22Rv1 (cell line): ENCODE measurements at regions not wholly inside any gene's neighbourhood (a gene's known extent, or its start where the extent isn't known, plus 50 kb on each side); places are given as distances from the start of the nearest gene placed in this dataset.

Experiments used
- H3K27ac ChIP-seq: fragments of 450-650 bp; 2 replicates; pipeline ENCODE4 v1.5.1; 2017
- CTCF ChIP-seq: fragments of 450-650 bp; IDR thresholded peaks from 2 replicates; pipeline ENCODE4 v1.5.1; 2017; ENCODE audit warnings: mild to moderate bottlenecking
- ZFX ChIP-seq: fragments of 450-650 bp; IDR thresholded peaks from 2 replicates; pipeline ENCODE4 v1.6.1; 2017; ENCODE audit warnings: antibody characterized with exemption, borderline replicate concordance

GRCh38 chr7:89401099-89401498 is 605.6 kb upstream of the TEX47 start:
- TF ChIP-seq CTCF (no peak), ZFX (no peak)

GRCh38 chr7:89401690-89402089 is 606.2 kb upstream of the TEX47 start:
- TF ChIP-seq CTCF (no peak), ZFX (no peak)
- H3K27ac ChIP-seq: no peak overlapping the region

More at GRCh38 chr7:89401099-89401498, 605.6 kb upstream of the TEX47 start:
- no peak overlapping the region for H3K27ac ChIP-seq

GRCh38 chr7:89451911-89452310 is 656.4 kb upstream of the TEX47 start:
- H3K27ac ChIP-seq: no peak overlapping the region
- TF ChIP-seq CTCF (no peak), ZFX (no peak)

GRCh38 chr7:89456556-89456955 is 661.0 kb upstream of the TEX47 start:
- no peak for TF ChIP-seq CTCF
- no peak for TF ChIP-seq ZFX
- no peak overlapping the region for H3K27ac ChIP-seq

- TF ChIP-seq ZFX (no peak), CTCF (no peak)
- H3K27ac ChIP-seq: no peak overlapping the region
Measured at GRCh38 chr7:89458114-89458513, 662.6 kb upstream of the TEX47 start.

GRCh38 chr7:89474456-89474855 is 678.9 kb upstream of the TEX47 start:
- TF ChIP-seq CTCF: no peak
- TF ChIP-seq ZFX: no peak
- H3K27ac ChIP-seq: no peak overlapping the region

GRCh38 chr7:89477991-89478390 is 676.3 kb upstream of the STEAP1 start:
- no peak for TF ChIP-seq CTCF
- no peak for TF ChIP-seq ZFX
- H3K27ac ChIP-seq: no peak overlapping the region
